Kidney epithelial cell (primary cell): ENCODE measurements at regions not wholly inside any gene's neighbourhood (a gene's known extent, or its start where the extent isn't known, plus 50 kb on each side); places are given as distances from the start of the nearest gene placed in this dataset.
"Not testable (repeated sequence)": the region's sequence is repeated elsewhere in the genome, so short reads cannot be mapped to it uniquely, and the experiment has no call there.

Experiments used
- DNase-seq: peaks from one replicate; pipeline ENCODE4 v3.0.0-alpha.2; 2010; ENCODE audit warnings: low read depth
- H3K27me3 ChIP-seq: 2 replicates; pipeline ENCODE4 v1.6.0; 2011; ENCODE audit warnings: low read length; ENCODE audit not compliant: control insufficient read depth, insufficient read depth
- H3K36me3 ChIP-seq: 2 replicates; pipeline ENCODE4 v1.5.1; 2011; ENCODE audit warnings: low read length; ENCODE audit not compliant: control insufficient read depth, insufficient read depth
- H3K4me3 ChIP-seq: 2 replicates; pipeline ENCODE4 v1.5.1; 2011; ENCODE audit warnings: low read depth, mild to moderate bottlenecking, control low read depth, low read length

DNA sequence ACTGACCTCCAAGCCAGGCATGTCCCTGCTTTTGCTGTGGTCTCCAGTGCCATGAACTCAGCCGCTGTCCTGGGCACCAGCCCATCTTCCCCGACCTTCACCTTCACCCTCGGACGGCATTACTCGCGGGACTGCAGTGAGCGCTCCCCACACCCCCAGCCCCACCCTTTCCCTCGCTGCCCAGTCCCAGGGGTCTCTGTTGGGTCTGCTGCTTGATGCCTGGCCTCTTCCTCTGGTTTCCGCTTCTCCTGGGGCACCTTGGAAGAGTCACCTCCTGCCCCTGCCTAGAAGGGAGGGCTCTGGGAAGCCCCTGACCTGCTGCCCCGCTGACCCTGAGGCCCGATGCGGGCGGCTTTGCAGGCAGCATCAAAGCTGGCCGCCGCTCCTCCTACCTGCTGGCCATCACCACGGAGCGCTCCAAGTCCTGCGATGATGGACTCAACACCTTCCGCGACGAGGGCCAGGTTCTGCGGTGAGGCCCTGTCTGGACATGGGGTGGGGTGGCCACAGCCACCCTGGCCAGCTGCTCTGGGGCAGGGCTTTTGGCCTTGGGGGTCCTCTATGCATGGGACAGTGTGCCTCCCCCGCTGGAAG lies 102.3 kb downstream of the ZNF267 start:
- H3K36me3 ChIP-seq, H3K27me3 ChIP-seq: not testable (repeated sequence)

DNA sequence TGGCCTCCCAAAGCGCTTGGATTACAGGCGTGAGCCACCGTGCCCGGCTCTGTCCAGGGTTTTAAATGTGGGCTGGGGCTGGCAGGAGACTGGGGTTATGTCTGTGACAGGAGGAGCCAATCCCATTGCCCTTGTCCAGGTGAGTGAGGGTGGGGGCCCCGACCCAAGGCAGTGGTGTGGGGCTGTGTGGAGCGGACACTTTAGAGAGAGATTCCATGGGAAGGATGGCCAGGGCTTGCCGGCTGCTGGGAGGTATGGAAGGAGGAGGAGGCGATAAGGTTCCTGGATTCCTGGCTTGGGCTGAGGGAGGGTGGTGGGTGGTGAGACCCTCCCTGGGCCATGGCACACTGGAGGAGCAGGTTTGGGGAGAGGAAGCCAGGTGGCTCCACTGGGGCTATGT lies 104.9 kb downstream of the ZNF267 start:
- not testable (repeated sequence) for DNase-seq, H3K27me3 ChIP-seq, H3K4me3 ChIP-seq, H3K36me3 ChIP-seq

More for the DNA sequence above, 102.3 kb downstream of the ZNF267 start:
- H3K4me3 ChIP-seq, DNase-seq: not testable (repeated sequence)

DNA sequence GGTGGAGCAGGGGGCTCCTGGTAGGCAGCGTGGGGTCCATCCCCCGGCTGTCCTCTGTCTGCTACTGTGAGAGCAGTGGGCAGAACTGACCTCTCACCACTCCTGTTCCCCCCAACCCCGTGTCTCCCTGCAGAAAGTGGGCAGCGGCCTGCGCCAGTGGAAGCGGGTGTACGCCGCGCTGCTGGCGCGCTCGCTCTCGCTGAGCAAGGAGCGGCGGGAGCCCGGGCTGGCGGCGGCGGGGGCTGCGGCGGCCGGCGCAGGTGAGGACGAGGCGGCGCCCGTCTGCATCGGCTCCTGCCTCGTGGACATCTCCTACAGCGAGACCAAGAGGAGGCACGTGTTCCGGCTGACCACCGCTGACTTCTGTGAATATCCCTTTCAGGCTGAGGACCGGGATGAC lies 108.1 kb downstream of the ZNF267 start:
- H3K36me3 ChIP-seq, H3K4me3 ChIP-seq, H3K27me3 ChIP-seq, DNase-seq: not testable (repeated sequence)

DNA sequence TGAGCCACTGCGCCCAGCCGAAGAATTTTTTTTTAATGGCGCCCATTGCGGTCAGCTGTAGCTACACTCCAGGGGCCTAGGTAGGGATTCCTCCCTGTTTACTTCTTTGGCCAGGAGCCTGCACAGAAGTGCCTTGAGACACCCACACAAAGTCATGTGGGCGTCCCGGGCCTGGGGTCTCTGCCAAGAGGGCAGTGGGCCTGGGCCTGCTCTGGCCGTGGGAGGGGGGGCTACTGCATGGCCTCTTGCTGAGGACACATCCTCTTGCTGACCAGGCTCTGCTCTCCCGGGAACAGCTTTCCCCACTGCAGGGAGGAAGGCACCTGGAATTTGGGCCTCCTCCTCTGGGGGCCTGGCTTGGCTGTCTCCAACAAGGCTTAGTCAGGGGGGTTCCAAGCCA lies 109.4 kb downstream of the ZNF267 start:
- not testable (repeated sequence) for H3K4me3 ChIP-seq, H3K36me3 ChIP-seq, H3K27me3 ChIP-seq, DNase-seq

DNA sequence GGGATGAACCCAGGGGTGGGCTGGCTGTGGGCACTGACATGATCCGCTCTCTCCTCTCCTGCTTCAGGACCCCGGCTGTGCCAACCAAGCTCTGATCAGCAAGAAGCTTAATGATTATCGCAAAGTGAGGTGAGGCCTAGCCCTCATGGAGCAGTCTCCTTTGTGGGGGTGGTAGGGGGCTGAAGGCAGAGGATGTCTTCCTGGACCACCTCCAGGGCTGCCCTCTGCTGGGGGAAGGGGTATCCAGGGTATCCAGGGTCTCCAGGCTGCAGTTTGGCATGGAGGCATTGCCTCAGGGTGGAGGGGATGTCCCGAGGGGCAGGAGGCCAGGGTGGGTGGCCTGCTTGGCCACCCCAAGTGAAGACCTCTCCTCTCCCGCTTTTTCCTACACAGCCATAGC lies 110.1 kb downstream of the ZNF267 start:
- H3K36me3 ChIP-seq, H3K27me3 ChIP-seq, H3K4me3 ChIP-seq, DNase-seq: not testable (repeated sequence)

DNA sequence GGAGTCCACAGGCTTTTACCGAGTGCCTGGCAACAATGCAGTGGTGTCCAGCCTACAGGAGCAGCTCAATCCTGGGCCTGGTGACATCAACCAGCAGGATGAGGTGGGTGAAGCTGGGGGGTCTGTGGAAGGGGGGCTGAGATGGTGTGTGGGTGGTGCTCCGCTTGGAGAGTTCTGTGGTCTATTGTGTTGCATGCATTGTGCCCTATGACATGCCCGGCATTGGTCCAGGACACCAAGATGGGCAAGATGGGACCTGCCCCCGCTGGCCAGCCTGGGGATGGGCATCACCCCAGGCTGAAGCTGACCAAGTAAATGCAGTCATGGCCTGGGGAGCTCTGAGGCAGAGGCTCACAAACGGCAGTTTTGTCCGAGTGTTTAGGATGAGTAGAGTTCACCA lies 113.3 kb downstream of the ZNF267 start:
- not testable (repeated sequence) for H3K27me3 ChIP-seq, DNase-seq, H3K36me3 ChIP-seq, H3K4me3 ChIP-seq

DNA sequence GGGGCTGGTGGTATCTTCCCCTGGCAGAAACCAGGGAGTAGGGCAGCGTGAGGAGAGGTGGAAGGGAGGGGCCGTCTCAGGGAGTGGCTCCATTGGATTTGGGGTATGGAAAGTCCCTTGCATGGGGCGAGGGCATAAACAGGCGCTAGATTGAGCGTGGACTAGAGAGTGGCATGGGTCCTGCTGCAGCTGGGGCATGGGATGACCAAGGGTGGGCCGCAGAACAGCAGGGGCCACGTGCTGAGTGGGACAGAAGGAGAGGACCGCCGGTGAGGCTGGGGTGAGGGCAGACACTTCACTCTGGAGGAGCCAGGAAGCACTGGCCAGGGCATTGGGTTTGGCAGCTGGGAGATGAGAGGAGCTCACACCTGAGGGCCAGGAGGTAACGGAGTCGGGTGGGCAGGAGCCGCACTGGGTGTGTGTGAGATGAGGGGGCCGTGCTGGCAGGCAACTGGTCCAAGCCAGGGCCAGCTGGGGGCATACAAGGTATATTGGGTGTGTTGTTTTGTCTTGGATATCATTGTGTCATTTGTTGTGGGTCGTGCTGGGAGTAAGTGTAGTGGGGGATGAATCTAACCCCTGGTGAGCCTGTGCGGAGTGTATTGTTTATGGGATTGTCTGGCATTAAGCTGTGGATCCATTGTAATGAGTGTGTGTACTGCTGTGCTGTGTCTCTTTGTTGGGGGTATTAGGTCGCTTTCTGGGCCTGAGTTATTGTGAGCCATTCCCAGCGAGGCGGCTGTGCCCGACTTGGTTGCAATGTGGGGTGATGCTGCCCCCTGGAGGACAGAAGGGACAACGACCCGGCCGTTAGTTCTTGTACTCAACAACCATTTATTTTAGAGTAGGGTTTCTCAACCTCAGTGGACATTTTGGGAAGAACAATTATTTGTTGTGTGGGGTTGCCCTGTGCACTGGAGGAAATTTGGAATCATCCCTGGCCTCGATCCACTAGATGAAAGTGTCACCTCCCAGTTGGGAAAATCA lies 115.3 kb downstream of the ZNF267 start:
- H3K27me3 ChIP-seq, H3K4me3 ChIP-seq, DNase-seq, H3K36me3 ChIP-seq: not testable (repeated sequence)

DNA sequence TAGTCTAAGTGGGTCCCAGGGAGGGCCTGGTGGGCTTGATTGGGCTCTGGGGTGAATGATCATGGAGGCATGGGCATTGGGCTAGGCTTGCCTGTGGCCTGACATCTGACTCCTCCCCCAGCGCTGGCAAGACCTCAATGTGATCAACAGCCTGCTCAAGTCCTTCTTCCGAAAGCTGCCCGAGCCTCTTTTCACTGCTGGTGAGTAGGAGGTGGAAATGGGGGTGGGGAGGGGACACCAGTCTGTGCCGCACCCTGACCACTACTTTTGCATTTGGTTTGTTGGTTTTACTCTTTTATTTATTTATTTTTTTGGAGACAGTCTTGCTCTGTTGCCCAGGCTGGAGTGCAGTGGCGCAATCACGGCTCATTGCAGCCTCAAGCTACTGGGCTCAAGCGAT lies 116.7 kb downstream of the ZNF267 start:
- H3K27me3 ChIP-seq, H3K4me3 ChIP-seq, DNase-seq: not testable (repeated sequence)

DNA sequence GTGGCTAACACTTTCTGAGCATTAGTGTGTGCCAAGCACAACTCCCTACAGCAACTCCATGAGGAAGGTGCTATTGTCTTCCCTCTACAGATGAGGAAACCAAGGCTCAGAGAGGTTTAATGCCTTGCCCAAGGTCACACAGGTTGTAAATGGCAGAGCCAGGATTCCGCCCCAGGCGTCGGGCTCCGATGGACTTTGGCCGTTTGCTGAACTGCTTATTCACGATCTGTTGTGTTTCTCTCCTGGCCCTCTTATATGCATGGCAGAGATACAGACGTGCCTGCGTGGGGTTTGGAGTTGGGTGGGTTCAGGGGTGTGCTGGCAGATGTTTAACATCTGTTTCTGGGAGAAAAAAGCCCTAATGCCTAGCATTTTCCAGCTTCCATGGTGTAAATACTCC lies 117.4 kb downstream of the ZNF267 start:
- DNase-seq, H3K27me3 ChIP-seq, H3K36me3 ChIP-seq: not testable (repeated sequence)

More for the DNA sequence above, 116.7 kb downstream of the ZNF267 start:
- H3K36me3 ChIP-seq, result not testable (repeated sequence)

DNA sequence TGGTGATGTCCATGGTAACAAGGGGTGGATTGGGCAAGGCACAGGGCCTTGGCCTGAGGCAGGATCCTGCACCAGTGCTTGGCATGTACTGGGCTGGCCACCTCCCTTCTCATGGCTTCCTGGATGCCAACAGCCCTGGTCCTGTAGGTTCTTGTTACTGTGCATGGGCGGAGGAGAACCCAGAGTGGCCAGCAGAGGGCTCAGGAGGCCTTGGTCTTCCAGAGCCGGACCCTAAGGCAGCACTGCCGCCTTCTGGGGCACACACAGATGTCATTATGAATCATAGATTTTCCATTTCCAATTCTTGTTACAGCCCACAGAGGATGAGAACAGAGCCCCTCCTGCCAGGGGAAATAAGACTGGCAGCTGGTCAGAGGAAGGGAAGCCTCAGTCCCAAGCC lies 122.7 kb downstream of the ZNF267 start:
- not testable (repeated sequence) for H3K4me3 ChIP-seq, DNase-seq, H3K27me3 ChIP-seq, H3K36me3 ChIP-seq

More for the DNA sequence above, 117.4 kb downstream of the ZNF267 start:
- not testable (repeated sequence) for H3K4me3 ChIP-seq

DNA sequence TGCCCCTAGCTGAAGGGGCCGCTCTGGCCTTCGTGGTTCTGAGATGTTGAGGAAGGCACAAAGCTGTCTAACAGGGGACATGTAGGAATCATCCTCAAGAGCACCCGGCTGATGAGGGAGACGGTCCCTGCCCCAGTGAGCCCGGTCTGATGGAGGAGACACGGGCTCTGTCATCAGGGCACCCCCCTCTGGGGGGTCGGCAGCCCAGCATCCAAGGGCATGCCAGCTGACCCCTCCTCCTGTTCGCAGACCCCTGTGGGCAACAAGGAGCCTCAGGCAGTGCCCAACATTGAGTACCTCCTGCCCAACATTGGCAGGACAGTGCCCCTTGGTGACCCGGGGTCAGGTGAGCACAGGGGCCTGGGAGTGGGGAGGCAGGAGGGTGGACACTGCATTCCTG lies 128.9 kb downstream of the ZNF267 start:
- not testable (repeated sequence) for H3K27me3 ChIP-seq, DNase-seq, H3K36me3 ChIP-seq, H3K4me3 ChIP-seq

DNA sequence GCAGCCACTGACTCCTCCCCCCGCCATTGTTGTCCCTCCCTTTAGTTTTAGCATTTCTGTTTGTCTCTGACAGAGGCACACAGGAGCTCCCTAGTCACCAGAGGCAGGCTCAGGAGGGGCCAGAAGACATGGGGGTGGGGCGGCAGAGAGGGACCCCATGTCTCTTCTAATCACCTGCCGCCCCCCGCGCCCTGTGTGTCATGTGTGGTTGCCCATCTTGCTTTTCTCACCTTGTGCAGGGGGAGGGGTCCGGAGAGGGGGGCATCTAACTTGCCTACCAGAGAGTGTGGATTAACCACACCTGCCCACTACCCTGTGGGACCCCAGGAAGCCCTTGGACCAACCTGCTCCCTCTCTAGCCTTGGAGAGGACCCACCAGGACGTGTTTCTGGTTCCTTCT lies 130.2 kb downstream of the ZNF267 start:
- DNase-seq, H3K4me3 ChIP-seq, H3K27me3 ChIP-seq, H3K36me3 ChIP-seq: not testable (repeated sequence)

DNA sequence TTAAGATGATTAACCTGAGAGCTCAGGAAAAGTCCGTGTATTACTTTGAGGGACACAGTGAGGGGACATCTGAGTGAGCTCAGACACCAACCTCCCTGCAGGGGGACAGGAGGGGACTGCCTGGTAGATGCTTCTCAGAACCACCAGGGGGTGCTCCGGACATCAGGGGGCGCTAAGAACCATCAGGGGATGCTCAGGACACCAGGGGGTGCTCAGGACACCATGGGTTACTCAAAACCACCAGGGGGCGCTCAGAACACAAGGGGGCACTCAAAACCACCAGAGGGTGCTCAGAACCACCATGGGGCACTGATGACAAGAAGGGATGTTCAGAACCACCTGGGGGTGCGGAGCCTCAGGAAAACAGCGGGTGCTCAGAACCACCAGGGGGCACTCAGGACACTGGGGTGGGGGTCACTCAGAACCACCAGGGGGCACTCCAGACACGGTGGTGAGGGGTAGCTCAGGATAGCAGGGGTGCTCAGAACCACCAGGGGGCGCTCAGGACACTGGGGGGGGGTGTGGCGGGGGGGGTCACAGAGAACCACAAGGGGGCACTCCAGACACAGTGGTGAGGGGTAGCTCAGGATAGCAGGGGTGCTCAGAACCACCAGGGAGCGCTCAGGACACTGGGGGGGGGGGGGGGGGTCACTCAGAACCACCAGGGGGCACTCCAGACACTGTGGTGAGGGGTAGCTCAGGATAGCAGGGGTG lies 165.3 kb downstream of the ZNF267 start:
- not testable (repeated sequence) for DNase-seq, H3K27me3 ChIP-seq, H3K36me3 ChIP-seq, H3K4me3 ChIP-seq

DNA sequence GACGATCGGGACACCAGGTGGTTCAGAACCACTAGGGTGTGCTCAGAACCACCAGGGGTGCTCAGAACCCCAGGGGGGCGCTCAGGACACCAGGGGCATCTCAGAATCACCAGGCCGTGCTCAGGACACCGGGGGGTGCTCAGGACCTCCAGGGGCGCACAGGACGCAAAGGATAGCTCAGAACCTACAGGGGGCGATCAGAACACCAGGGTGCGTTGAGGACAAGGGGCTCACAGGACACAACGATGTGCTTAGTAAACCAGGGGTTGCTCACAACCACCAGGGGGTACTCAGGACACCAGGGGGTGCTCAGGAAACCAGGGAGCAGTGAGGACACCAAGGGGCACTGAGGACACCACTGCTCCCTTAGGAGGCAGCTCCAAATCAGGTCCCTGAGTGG lies 166.3 kb downstream of the ZNF267 start:
- H3K36me3 ChIP-seq, H3K27me3 ChIP-seq, DNase-seq, H3K4me3 ChIP-seq: not testable (repeated sequence)
